ENCODE measurements at regions not wholly inside any gene's neighbourhood (a gene's known extent, or its start where the extent isn't known, plus 50 kb on each side); places are given as distances from the start of the nearest gene placed in this dataset.

DNA sequence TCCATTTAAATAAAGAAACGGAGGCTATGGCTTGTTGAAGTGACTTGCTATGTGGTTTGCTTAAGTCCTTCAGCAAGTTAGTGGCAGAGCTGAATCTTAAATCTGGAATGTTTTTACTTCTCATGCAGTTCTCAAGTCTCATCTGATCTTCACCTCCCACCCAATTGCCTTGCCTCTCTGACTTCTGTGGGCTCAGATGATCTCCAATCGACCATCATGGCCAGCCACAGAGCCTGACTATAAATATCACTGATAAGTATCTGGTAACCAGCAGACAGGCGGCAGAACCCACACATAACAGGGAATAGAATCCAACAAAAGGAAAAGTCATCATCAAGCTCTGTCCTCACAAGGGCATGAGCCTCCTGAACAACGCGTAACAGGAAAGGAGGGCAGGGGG lies 149.9 kb downstream of the FAM114A2 start:
- TF ChIP-seq, protein P1, sequence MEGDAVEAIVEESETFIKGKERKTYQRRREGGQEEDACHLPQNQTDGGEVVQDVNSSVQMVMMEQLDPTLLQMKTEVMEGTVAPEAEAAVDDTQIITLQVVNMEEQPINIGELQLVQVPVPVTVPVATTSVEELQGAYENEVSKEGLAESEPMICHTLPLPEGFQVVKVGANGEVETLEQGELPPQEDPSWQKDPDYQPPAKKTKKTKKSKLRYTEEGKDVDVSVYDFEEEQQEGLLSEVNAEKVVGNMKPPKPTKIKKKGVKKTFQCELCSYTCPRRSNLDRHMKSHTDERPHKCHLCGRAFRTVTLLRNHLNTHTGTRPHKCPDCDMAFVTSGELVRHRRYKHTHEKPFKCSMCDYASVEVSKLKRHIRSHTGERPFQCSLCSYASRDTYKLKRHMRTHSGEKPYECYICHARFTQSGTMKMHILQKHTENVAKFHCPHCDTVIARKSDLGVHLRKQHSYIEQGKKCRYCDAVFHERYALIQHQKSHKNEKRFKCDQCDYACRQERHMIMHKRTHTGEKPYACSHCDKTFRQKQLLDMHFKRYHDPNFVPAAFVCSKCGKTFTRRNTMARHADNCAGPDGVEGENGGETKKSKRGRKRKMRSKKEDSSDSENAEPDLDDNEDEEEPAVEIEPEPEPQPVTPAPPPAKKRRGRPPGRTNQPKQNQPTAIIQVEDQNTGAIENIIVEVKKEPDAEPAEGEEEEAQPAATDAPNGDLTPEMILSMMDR (conservative IDR thresholded peaks at IDR 0.05; ENCODE audit: low read length): no peak
- TF ChIP-seq EZH2phosphoT487 (IDR thresholded peaks at IDR 0.05; ENCODE audit: borderline replicate concordance, low read depth, low read length): no peak
